GM19240 (cell line): ENCODE measurements at regions not wholly inside any gene's neighbourhood (a gene's known extent, or its start where the extent isn't known, plus 50 kb on each side); places are given as distances from the start of the nearest gene placed in this dataset.
"Not testable (repeated sequence)": the region's sequence is repeated elsewhere in the genome, so short reads cannot be mapped to it uniquely, and the experiment has no call there.

Experiments
- DNase-seq: peaks from one replicate; pipeline ENCODE4 v3.0.0; 2011; ENCODE audit warnings: low spot score; ENCODE audit not compliant: insufficient read length

DNA sequence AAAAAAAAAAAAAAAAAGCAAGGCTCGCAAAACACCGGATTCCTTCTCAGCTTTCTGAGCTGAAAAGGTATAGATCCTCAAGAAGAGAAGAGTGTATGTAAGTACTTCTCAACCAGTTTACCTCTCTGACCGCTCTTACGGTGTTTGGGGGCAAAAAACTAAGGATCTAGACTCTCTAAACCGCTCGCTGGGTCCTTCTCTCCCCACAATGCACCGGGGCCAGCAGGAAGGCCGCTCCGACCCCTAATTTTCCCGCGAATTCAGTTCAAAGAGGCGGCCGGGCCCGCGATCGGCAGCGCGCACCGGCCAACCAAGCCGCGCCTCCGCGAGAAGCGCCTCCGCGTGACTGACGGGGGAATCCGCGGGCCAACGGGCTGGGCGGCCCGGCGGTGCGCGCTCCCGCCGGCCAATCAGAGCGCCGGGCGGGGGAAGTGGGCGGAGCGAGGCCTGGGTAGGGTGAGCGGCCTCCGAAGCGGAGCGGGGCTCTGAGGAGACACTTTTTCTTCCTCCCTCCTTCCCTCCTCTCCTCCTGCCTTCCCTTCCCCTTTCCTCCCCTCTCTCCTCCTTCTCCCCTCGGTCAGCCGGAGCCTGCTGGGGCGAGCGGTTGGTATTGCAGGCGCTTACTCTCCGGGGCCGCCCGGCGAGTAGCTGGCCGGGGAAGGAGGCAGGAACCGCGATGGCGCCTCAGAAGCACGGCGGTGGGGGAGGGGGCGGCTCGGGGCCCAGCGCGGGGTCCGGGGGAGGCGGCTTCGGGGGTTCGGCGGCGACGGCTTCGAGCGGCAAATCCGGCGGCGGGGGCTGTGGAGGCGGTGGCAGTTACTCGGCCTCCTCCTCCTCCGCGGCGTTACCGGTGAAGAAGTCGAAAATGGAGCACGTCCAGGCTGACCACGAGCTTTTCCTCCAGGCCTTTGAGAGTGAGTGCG lies 93.0 kb downstream of the CRLF3 start:
- not testable (repeated sequence) for DNase-seq

- DNase-seq, result not testable (repeated sequence)
Observed at GRCh38 chr17:30730837-30731209, 93.7 kb downstream of the CRLF3 start.

GRCh38 chr17:30730171-30730836 lies 94.2 kb downstream of the CRLF3 start:
- DNase-seq, result not testable (repeated sequence)

DNA sequence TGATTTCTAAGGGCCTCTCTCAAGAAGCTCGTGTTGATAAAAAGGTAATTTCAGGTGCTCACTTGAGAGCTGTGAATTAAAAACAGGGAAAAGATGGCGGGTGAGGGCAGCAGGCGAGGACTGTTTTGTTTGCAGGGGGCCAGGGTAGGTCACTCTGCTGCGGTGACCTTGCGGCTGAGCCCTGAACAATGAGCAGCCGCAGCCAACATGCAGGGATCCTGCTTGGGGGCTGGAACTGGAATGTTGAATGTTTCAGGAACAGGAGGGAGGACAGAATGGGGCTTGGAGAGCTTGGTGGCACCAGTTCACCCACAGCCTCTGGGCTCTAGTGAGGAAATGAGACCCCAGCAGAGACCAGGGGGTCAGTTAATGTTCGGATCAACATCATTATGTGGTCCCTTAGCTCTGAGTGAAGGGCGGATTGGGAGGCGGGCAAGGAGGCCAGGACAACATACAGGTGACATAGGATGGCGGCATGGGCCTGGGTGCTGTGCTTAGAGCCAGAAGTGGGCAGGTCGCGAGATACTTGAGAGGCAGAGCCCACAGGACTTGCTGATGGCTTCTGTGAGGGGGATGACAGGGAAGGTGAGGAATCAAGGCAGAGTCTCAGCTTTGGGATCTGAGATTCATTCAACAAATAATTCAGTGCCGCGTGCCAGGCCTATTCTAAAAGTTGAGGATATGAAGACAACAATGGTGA lies 94.9 kb downstream of the CRLF3 start:
- not testable (repeated sequence) for DNase-seq

GRCh38 chr17:30727517-30727916 lies 97.0 kb downstream of the CRLF3 start:
- DNase-seq, result not testable (repeated sequence)

DNA sequence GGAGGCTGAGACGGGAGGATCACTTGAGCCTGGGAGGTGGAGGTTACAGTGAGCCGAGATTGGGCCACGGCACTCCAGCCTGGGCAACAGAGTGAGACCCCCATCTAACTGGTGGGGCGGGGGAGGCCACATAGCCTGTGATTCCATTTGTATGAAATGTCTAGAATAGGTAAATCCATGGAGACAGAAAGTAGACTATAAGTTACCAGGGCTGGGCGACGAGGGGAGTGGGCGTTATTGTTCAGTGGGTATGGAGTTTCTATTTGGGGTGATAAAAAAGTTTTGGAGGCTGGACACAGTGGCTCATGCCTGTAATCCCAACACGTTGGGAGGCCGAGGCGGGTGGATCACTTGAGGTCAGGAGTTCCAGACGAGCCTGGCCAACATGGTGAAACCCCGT lies 97.8 kb downstream of the CRLF3 start:
- DNase-seq, result not testable (repeated sequence)

DNA sequence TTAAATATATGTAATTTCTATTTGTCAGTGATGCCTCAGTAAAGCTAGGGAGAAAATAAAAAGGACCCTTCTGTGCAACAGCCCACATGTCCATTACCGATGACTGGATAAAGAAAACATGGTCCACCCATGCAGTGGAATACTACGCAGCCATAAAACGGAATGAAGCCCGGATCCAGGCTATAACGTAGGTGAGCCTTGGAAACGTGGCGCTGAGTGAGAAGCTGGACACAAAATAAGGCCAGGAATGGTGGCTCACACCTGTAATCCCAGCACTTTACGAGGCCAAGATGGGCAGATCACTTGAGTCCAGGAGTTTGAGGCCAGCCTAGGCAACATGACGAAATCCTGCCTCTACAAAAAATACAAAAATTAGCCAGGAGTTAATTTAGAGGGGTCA lies 98.2 kb downstream of the CRLF3 start:
- DNase-seq, result not testable (repeated sequence)

- not testable (repeated sequence) for DNase-seq
Observed at GRCh38 chr17:30724034-30724650, 100.3 kb downstream of the CRLF3 start.

DNA sequence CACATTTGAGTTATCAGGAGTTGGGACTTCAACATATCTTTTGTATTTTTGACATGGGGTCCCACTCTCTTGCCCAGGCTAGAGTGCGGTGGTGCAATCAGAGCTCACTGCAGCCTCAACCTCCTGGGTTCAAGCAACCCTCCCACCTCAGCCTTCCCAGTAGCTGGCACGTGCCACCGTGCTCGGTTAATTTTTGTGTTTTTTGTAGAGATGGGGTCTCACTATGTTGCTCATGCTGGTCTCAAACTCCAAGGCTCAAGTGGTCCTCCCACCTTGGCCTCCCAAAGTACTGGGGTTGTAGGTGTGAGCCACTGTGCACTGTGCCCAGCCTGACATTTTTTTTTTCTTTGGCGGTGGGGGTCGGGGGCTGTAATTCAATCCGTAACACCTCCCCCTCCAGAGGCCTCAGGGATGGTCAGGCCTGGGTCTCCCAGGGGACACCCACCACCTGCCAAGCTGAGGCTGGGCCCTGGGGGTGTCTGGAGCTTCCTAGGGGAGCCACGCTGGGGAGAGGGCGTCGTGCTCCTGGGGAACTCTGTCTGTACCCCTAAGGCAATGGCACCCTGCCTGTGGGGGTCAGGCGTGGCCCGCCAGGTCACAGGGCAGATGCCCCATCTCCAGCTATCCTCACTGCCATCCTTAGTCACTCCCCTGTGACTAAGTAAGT lies 102.2 kb downstream of the CRLF3 start:
- not testable (repeated sequence) for DNase-seq

- not testable (repeated sequence) for DNase-seq
Observed at GRCh38 chr17:30720971-30721370, 103.5 kb downstream of the CRLF3 start.

DNA sequence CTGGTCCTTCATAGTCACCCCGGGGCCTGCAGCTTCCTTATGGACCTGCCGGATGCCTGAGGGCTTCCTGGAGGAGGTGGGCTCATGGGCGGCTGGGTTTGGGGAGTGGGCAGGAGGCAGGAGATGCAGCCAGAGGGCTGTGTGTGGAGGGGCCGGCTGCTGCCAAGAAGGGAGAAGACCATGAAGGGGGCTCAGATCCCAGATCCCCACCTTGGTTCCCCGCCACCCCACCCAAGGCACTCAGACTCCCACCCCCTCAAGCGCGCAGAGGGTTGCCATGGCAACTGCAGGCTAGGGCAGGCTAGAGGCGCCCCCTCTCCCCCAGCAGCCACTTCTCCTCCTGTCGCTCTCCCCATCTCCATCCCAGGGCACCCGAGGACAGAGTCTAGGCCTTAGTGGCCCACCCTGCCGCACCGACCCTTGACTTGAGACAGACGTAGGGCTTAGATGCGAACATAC lies 104.5 kb downstream of the CRLF3 start:
- DNase-seq, result no peak

DNA sequence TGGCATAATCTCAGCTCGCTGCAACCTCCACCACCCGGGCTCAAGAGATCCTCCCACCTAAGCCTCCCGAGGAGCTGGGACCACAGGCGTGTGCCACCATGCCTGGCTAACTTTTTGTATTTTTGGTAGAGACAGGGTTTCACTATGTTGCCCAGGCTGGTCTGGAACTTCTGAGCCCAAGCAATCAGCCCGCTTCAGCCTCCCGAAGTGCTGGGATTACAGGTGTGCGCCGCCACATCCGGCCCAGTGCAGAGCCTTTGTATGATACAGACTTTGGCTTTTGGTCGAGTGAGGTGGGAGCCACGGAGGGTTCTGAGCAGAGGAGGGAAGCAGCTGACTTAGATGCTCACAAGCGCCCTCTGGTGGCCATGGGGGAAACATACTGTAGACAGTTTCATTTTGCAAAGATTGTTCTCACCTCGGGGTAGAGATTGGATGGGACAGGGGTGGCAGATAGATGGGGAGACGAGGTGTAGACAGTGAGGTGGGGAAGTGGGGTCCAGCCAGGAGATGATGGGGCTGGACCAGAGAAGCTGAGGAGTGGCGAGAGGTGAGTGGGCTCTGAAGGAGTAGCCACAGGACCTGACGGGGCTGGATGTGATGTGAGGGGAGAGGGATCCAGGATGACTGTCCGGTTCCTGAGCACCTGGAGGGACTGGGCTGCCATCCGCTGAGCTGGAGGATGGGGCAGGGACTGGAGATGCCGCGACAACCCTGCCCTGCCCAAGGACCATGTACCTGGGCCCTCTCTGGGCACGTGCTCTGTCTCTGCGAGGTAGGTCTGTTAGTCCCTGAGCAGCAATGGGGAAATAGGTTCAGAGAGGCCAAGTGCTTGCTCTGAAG lies 105.1 kb downstream of the CRLF3 start:
- DNase-seq, result not testable (repeated sequence)

- DNase-seq, result not testable (repeated sequence)
Observed at GRCh38 chr17:30718691-30719090, 105.8 kb downstream of the CRLF3 start.

- not testable (repeated sequence) for DNase-seq
Observed at GRCh38 chr17:30718099-30718447, 106.4 kb downstream of the CRLF3 start.

DNA sequence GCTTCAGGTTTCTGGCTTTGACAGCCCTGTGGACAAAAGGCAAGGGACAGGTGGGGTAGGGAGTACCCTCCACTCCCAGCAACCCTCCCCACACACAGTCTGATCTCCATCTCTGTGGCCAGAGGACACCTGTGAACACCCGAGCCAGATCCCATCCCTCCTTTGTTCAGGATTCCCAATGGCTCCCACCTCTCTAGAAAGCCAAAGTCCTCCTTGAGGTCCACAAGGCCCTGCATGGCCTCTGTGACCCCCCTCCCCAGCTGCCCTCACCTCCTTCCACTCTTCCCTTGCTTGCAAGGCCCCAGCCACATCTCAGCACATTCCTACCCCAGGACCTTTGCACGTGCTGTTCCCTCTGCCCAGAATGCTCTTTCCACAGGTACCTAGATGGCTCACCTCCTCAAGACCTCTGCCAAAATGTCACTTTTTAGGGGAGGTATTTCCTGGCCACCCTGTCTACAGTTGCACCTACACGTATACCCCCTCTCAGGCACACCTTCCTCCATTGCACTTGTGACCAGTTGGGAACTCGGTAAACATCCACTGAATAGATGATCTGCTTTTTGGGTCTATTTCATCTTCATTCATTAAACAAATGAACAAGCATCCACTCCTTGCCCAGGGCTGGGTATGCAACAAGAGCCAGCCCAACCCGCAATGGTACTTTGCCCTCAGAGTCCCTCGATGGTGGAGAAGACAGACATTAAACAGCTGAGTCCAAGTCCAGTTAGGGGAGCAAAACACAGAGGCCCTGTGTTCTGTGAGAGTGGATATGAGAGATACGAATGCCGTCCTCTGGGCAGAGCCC lies 107.0 kb downstream of the CRLF3 start:
- no peak for DNase-seq

DNA sequence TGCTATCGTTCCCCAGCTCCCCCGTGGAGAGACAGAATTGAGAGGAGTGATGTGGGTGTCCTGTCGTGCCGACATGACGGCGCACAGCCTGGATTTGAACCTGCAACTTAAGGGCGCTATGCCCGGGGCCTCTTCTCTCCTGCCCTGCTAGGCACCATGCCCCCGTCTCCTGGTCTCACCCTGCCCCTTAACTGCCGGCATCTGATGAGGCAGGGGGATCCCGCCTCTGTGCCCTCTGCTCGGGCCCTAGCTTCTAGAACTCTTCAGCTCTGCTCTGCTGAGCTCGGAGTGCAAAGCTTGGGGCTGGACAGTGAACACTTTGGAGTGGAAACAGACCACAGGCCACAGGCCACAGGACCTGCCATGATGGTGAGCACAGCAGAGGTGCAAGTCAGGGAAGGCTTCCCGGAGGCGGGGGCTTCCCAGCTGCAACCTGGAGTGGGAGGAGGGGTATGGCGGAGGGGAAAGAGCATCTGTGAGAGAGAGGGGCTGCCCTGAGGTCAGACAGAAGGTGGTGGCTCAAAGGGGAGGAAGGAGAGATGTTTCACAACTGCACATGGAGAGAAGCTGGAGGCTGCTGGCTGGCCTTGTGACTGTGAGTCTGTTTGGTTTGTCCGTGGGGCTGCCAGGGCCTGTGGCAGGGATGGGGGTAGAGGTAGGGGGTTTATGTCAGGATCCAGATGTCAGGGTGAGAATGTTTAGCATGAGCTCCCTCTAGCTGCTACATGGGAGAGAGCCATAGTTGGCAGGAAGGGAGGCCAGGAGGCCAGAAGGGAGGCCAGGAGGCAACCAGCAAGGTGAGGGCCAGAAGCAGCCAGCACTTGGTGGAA lies 107.8 kb downstream of the CRLF3 start:
- DNase-seq, result no peak

GRCh38 chr17:30714825-30715622 lies 109.5 kb downstream of the CRLF3 start:
- peak; percentile 25 for DNase-seq
